ENCODE measurements at regions not wholly inside any gene's neighbourhood (a gene's known extent, or its start where the extent isn't known, plus 50 kb on each side); places are given as distances from the start of the nearest gene placed in this dataset.

- Histone ChIP-seq H3K9me3 (ENCODE audit: low read depth, low read length, poor library complexity, severe bottlenecking) (no peaks in the 10 kb centered on the region), H3K4me3 (ENCODE audit: low read depth, low read length, poor library complexity, severe bottlenecking) (no peak overlapping the region), H3K36me3 (ENCODE audit: insufficient read depth, low read length, poor library complexity, severe bottlenecking) (no peaks in the 10 kb centered on the region), H3K27me3 (replicated peaks; ENCODE audit: insufficient read depth, low read depth, low read length, poor library complexity) (no peaks in the 10 kb centered on the region), H3K27ac (ENCODE audit: low read depth, low read length, poor library complexity, severe bottlenecking) (no peak overlapping the region), H3K4me1 (ENCODE audit: insufficient read depth, low read length, poor library complexity, severe bottlenecking) (no peaks in the 10 kb centered on the region)
- no peak for DNase-seq (ENCODE audit: low spot score)
- TF ChIP-seq EZH2 (IDR thresholded peaks at IDR 0.05; ENCODE audit: borderline replicate concordance, low read depth, low read length, poor library complexity, severe bottlenecking) (no peak), CTCF (conservative IDR thresholded peaks at IDR 0.05; ENCODE audit: low read depth, low read length) (no peak)
- BruUV-seq (replicated peaks), result no TSS peak
- intact Hi-C loops (cut with micrococcal nuclease; ENCODE audit: unreplicated experiment), result no loop called here
- ChIA-PET POLR2A (ENCODE audit: low non-redundant PET) (no interaction called here), CTCF (no interaction called here)
Observed at GRCh38 chr5:129199308-129199707, 104.8 kb downstream of the ISOC1 start.

GRCh38 chr5:129204525-129204924 is 110.0 kb downstream of the ISOC1 start:
- Histone ChIP-seq H3K4me3 (ENCODE audit: low read depth, low read length, poor library complexity, severe bottlenecking) (no peak overlapping the region), H3K36me3 (ENCODE audit: insufficient read depth, low read length, poor library complexity, severe bottlenecking) (no peaks in the 10 kb centered on the region), H3K9me3 (ENCODE audit: low read depth, low read length, poor library complexity, severe bottlenecking) (no peaks in the 10 kb centered on the region), H3K27me3 (replicated peaks; ENCODE audit: insufficient read depth, low read depth, low read length, poor library complexity) (no peaks in the 10 kb centered on the region), H3K27ac (ENCODE audit: low read depth, low read length, poor library complexity, severe bottlenecking) (no peak overlapping the region), H3K4me1 (ENCODE audit: insufficient read depth, low read length, poor library complexity, severe bottlenecking) (no peaks in the 10 kb centered on the region)
- ChIA-PET POLR2A (ENCODE audit: low non-redundant PET) (no interaction called here), CTCF (no interaction called here)
- intact Hi-C loops (cut with micrococcal nuclease; ENCODE audit: unreplicated experiment), result no loop called here
- no TSS peak for BruUV-seq (replicated peaks)
- DNase-seq (ENCODE audit: low spot score), result no peak
- no peak for TF ChIP-seq CTCF (conservative IDR thresholded peaks at IDR 0.05; ENCODE audit: low read depth, low read length)
- no peak for TF ChIP-seq EZH2 (IDR thresholded peaks at IDR 0.05; ENCODE audit: borderline replicate concordance, low read depth, low read length, poor library complexity, severe bottlenecking)

GRCh38 chr5:129216001-129216400 is 121.5 kb downstream of the ISOC1 start:
- Histone ChIP-seq H3K4me3 (ENCODE audit: low read depth, low read length, poor library complexity, severe bottlenecking) (no peak overlapping the region), H3K4me1 (ENCODE audit: insufficient read depth, low read length, poor library complexity, severe bottlenecking) (no peaks in the 10 kb centered on the region), H3K36me3 (ENCODE audit: insufficient read depth, low read length, poor library complexity, severe bottlenecking) (no peaks in the 10 kb centered on the region), H3K9me3 (ENCODE audit: low read depth, low read length, poor library complexity, severe bottlenecking) (no peaks in the 10 kb centered on the region), H3K27me3 (replicated peaks; ENCODE audit: insufficient read depth, low read depth, low read length, poor library complexity) (no peaks in the 10 kb centered on the region), H3K27ac (ENCODE audit: low read depth, low read length, poor library complexity, severe bottlenecking) (no peak overlapping the region)
- no peak for DNase-seq (ENCODE audit: low spot score)
- CTCF ChIA-PET, result no interaction called here
- intact Hi-C loops (cut with micrococcal nuclease; ENCODE audit: unreplicated experiment), result no loop called here
- POLR2A ChIA-PET (ENCODE audit: low non-redundant PET), result no interaction called here
- TF ChIP-seq CTCF (conservative IDR thresholded peaks at IDR 0.05; ENCODE audit: low read depth, low read length), result no peak
- no peak for TF ChIP-seq EZH2 (IDR thresholded peaks at IDR 0.05; ENCODE audit: borderline replicate concordance, low read depth, low read length, poor library complexity, severe bottlenecking)
- no TSS peak for BruUV-seq (replicated peaks)

All from A673 (cell line).